NCI-H2196 treated with DMSO at 0.1 percent for 48 hours (cell line): ENCODE measurements at regions not wholly inside any gene's neighbourhood (a gene's known extent, or its start where the extent isn't known, plus 50 kb on each side); places are given as distances from the start of the nearest gene placed in this dataset.

Source experiments
- DNase-seq: peaks from one replicate; lab custom pipeline; 2025; ENCODE audit not compliant: unreplicated experiment; lab: John Stamatoyannopoulos, UW

- no peak for DNase-seq
These were observed 418.0 kb upstream of the PKN2 start for GRCh38 chr1:88266051-88266450.

- DNase-seq: no peak
These were observed 411.9 kb upstream of the PKN2 start for GRCh38 chr1:88272216-88272615.

GRCh38 chr1:88274431-88274830 lies 409.6 kb upstream of the PKN2 start:
- no peak for DNase-seq

GRCh38 chr1:88275259-88275862 lies 408.7 kb upstream of the PKN2 start:
- no peak for DNase-seq

- no peak for DNase-seq
These were observed 407.9 kb upstream of the PKN2 start for GRCh38 chr1:88276163-88276562.

- DNase-seq: no peak
These were observed 400.0 kb upstream of the PKN2 start for GRCh38 chr1:88284066-88284465.

GRCh38 chr1:88284666-88285366 lies 399.3 kb upstream of the PKN2 start:
- no peak for DNase-seq

GRCh38 chr1:88286716-88287115 lies 397.4 kb upstream of the PKN2 start:
- no peak for DNase-seq

GRCh38 chr1:88288571-88288970 lies 395.5 kb upstream of the PKN2 start:
- no peak for DNase-seq

GRCh38 chr1:88289401-88290102 lies 394.5 kb upstream of the PKN2 start:
- DNase-seq: no peak

GRCh38 chr1:88291611-88292354 lies 392.3 kb upstream of the PKN2 start:
- DNase-seq: no peak

- no peak for DNase-seq
These were observed 390.3 kb upstream of the PKN2 start for GRCh38 chr1:88293691-88294190.

- DNase-seq: no peak
These were observed 387.8 kb upstream of the PKN2 start for GRCh38 chr1:88296227-88296626.

GRCh38 chr1:88296642-88297041 lies 387.4 kb upstream of the PKN2 start:
- no peak for DNase-seq

- no peak for DNase-seq
These were observed 385.6 kb upstream of the PKN2 start for GRCh38 chr1:88298506-88298905.

- no peak for DNase-seq
These were observed 383.3 kb upstream of the PKN2 start for GRCh38 chr1:88300752-88301263.

GRCh38 chr1:88302843-88303486 lies 381.1 kb upstream of the PKN2 start:
- peak; percentile 3 for DNase-seq

GRCh38 chr1:88311265-88311664 lies 372.8 kb upstream of the PKN2 start:
- no peak for DNase-seq

- DNase-seq: no peak
These were observed 372.2 kb upstream of the PKN2 start for GRCh38 chr1:88311907-88312306.

GRCh38 chr1:88317396-88317795 lies 366.7 kb upstream of the PKN2 start:
- DNase-seq: no peak

- no peak for DNase-seq
These were observed 365.3 kb upstream of the PKN2 start for GRCh38 chr1:88318740-88319139.
